IPS DF 4.7 (cell line): ENCODE measurements at regions not wholly inside any gene's neighbourhood (a gene's known extent, or its start where the extent isn't known, plus 50 kb on each side); places are given as distances from the start of the nearest gene placed in this dataset.
A peak's percentile ranks its signal among the peaks of the same experiment; 100 is the strongest.

Source experiments
- DNase-seq: peaks from one replicate; pipeline ENCODE4 v3.0.0-alpha.2; 2013; ENCODE audit warnings: low spot score; ENCODE audit errors: extremely low read depth

GRCh38 chr2:122163617-122164016 is 408.2 kb downstream of the TSN start:
- DNase-seq: no peak

DNA sequence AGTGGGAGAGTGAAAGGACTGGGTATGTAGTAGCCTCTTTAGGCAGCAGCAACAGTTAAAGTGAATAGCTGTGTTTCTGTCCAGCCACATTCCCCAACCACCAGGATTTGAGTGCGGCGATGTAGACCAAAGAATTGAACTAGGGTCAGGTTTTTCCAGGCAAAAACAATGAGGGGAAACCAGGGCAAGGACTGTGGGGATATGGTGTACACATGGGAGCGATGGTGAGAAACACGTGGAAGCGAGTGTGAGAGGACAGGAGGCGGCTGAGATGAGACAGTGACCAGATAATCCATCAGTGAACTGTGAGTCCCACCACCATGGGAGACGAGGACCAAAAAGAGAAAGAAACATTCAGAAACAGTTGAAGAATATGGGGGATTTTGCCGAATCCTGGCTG is 409.5 kb downstream of the TSN start:
- DNase-seq: no peak

- DNase-seq: no peak
These were observed 411.4 kb downstream of the TSN start for GRCh38 chr2:122166820-122167219.

GRCh38 chr2:122167515-122167914 is 412.1 kb downstream of the TSN start:
- no peak for DNase-seq

GRCh38 chr2:122168799-122169198 is 413.3 kb downstream of the TSN start:
- peak; percentile 11 for DNase-seq

DNA sequence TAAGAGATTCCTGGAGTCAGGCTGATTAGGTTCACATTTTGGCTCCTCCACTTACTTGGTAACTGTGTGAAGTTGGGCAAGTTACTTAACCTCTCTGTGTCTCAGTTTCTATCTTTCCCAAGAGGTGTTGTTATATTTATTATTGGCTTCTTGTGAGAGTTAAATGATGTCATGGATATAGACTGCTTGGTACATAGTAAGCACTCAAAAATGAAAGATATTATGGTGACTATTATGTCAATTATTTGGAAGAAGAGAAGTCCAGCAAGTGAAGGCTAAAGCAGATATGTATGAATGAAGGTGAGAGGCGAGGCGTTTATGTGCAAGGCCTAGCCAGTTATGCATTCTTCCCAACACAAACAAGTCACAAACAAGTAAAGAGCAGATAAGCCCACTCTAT is 417.4 kb downstream of the TSN start:
- no peak for DNase-seq

GRCh38 chr2:122174061-122174460 is 418.6 kb downstream of the TSN start:
- DNase-seq: no peak

GRCh38 chr2:122179492-122180165 is 424.2 kb downstream of the TSN start:
- DNase-seq: no peak

DNA sequence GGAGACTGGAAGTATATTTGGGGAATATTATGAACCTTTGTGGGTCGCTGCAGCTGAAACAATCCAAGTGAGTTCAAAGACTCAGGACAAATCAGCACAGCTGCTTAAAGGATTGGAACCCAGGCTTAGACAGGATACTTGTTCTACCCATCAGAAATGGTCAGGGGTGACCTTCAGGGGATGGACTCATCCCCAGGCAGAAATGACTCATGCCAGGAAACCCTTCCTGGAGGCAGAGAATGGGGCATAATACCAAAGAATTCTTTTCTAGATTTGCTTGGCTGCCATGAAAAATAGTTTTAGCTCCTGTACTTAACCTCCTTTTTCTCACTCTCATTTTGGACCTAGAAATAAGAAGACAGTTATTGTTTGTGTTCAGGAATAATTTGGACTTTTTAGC is 425.5 kb downstream of the TSN start:
- DNase-seq: no peak

GRCh38 chr2:122182616-122183355 is 427.3 kb downstream of the TSN start:
- DNase-seq: no peak

DNA sequence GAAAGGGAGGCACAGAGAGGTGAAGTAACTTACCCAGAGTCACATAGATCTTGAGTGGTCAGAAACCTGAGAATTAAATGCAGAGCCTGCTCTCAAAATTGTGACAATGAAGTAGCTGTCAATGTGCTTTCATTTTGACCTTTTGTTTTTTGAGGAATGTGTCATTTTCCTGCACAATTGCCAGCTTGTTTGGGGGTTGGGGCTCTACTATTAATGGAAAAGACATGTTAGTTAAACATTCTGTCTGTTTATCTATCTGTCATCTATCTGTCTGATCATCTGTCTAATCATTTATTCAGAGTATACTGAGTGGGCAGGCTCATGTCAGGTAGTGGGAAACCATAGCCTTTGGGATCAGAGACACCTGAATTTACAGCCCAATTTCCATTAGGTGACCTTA is 428.4 kb downstream of the TSN start:
- DNase-seq: no peak

DNA sequence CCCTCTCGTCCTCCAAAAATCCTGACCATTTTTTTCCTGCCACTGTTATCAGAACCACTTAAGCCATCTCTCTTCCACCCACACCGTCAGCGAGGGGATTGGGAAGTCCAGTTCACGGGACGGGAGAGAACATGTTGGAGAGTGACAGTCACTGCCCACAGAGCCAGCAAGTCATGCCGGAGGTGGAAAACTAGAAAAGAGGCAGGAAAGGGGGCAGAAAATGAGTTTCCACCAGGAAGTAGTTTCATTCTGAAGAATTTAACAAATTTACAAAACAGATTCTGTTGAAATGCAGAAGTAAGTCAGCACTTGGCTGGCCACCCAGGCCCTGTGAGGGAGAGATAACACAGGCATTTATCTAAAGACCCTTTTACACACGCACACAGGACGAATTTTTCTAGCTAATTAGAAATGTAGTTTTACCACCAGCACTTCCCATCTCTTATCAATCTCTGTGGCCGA is 431.3 kb downstream of the TSN start:
- DNase-seq: no peak

- DNase-seq: peak; percentile 71
These were observed 435.9 kb downstream of the TSN start for GRCh38 chr2:122191331-122191730.

DNA sequence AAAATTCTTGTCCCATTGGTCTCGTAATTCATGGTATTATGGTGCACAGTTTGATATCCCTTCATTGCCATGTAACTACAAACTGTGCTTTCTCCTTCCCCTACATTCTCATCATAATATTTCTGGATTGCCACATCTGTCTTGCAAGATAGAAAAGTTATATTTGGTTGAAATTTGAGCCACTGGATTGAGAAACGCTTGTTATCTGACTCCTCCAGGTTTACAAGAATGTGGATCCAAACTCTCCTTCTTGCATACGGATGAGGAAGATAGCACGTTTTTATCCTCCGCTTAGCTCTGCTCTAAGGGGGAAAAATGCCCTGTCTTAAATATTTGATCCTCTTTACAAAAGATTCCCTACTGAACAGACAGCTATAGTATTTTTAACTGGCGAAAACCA is 438.2 kb downstream of the TSN start:
- no peak for DNase-seq

DNA sequence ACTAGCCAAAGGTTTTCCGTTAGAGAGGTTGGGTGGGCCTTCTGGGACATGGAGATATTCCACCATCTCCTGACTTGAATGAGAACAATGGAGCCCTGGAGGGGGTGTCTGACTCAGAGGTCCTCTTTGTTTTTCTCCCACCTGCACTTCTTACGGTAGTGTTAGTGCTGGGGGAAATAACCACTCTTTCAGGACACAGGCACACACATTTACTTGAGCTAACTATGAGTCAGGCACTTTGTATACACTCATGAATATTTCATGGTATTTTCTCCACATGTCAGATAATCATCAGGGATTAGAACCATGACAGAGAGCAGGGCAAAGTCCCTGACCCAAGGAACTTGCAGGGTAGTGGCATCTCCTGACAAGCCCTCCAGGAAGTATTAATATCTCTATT is 439.1 kb downstream of the TSN start:
- no peak for DNase-seq

- no peak for DNase-seq
These were observed 448.1 kb downstream of the TSN start for GRCh38 chr2:122203523-122203922.

GRCh38 chr2:122205641-122206040 is 450.2 kb downstream of the TSN start:
- no peak for DNase-seq

- DNase-seq: no peak
These were observed 450.6 kb downstream of the TSN start for GRCh38 chr2:122206101-122206500.

GRCh38 chr2:122209377-122209776 is 453.9 kb downstream of the TSN start:
- no peak for DNase-seq

- DNase-seq: no peak
These were observed 454.6 kb downstream of the TSN start for GRCh38 chr2:122210065-122210464.

- DNase-seq: no peak
These were observed 455.7 kb downstream of the TSN start for GRCh38 chr2:122210898-122211856.

DNA sequence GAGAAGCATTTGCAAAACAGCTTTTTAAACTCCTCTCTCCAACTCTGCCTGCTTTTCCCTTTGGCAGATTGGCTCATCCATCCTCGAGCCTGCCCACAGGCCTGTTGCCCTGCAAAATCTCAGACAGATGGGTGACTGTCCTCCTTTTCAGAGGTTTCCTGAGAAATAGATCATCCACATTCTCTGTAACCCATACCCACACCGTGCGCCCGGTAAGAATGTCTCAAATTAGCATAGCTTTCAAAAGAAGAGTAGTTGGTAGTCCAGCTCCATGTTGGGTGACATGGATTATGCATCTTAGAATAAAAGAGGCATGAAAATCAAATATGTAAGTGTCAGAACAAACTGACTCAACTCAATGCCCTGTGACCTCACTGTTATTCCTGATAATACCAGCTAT is 457.9 kb downstream of the TSN start:
- DNase-seq: no peak
